Inflammatory macrophage treated with lipopolysaccharide for 4 hours (primary cell): ENCODE measurements at regions not wholly inside any gene's neighbourhood (a gene's known extent, or its start where the extent isn't known, plus 50 kb on each side); places are given as distances from the start of the nearest gene placed in this dataset.

Source experiments
- DNase-seq: peaks from one replicate; pipeline ENCODE4 v3.0.0-alpha.2; 2020

GRCh38 chr9:23606107-23606506, 219.9 kb downstream of the ELAVL2 start:
- no peak for DNase-seq

GRCh38 chr9:23608456-23608855, 217.6 kb downstream of the ELAVL2 start:
- no peak for DNase-seq

GRCh38 chr9:23611869-23612268, 214.2 kb downstream of the ELAVL2 start:
- DNase-seq, result no peak

GRCh38 chr9:23615569-23615968, 210.5 kb downstream of the ELAVL2 start:
- DNase-seq, result no peak

- DNase-seq, result no peak
Measured at GRCh38 chr9:23621188-23621587, 204.9 kb downstream of the ELAVL2 start.

GRCh38 chr9:23621924-23622323, 204.1 kb downstream of the ELAVL2 start:
- DNase-seq, result no peak

- DNase-seq, result no peak
Measured at GRCh38 chr9:23622396-23622795, 203.6 kb downstream of the ELAVL2 start.

- no peak for DNase-seq
Measured at GRCh38 chr9:23630488-23630887, 195.6 kb downstream of the ELAVL2 start.

GRCh38 chr9:23635276-23635675, 190.8 kb downstream of the ELAVL2 start:
- no peak for DNase-seq

- no peak for DNase-seq
Measured at GRCh38 chr9:23636199-23636598, 189.8 kb downstream of the ELAVL2 start.

- DNase-seq, result no peak
Measured at GRCh38 chr9:23638011-23638410, 188.0 kb downstream of the ELAVL2 start.

GRCh38 chr9:23638837-23639426, 187.1 kb downstream of the ELAVL2 start:
- DNase-seq, result no peak
